ENCODE measurements at regions not wholly inside any gene's neighbourhood (a gene's known extent, or its start where the extent isn't known, plus 50 kb on each side); places are given as distances from the start of the nearest gene placed in this dataset.

DNA sequence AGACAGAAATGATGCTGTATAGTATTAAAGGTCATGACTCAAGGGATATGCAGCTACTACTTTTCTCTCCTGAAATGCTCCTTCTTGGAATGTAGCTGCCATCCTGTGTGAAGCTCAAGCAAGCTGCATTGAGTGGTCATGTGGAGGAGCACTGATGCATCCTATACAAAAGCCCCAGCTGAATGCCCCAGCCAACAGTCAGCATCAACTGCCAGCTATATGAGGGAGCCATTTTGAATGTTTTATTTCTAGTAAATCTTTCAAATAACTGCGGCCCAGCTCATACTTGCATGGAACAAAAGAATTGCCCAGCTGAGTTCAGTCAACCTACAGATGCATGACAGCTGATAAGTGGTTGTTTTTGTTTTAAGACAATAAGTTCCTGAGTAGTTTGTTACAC, 165.0 kb upstream of the GEMIN8 start:
- DNase-seq (ENCODE audit: extremely low spot score in 2 of 2) = no peak
- no peak for TF ChIP-seq POLR2A (IDR thresholded peaks at IDR 0.05)
- TF ChIP-seq, protein P1, sequence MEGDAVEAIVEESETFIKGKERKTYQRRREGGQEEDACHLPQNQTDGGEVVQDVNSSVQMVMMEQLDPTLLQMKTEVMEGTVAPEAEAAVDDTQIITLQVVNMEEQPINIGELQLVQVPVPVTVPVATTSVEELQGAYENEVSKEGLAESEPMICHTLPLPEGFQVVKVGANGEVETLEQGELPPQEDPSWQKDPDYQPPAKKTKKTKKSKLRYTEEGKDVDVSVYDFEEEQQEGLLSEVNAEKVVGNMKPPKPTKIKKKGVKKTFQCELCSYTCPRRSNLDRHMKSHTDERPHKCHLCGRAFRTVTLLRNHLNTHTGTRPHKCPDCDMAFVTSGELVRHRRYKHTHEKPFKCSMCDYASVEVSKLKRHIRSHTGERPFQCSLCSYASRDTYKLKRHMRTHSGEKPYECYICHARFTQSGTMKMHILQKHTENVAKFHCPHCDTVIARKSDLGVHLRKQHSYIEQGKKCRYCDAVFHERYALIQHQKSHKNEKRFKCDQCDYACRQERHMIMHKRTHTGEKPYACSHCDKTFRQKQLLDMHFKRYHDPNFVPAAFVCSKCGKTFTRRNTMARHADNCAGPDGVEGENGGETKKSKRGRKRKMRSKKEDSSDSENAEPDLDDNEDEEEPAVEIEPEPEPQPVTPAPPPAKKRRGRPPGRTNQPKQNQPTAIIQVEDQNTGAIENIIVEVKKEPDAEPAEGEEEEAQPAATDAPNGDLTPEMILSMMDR (IDR thresholded peaks at IDR 0.05) = no peak
- TF ChIP-seq POLR2AphosphoS5 (IDR thresholded peaks at IDR 0.05; ENCODE audit: insufficient read depth in 1 of 2, low read depth in 1 of 2) = no peak
- no peak overlapping the region for H3K4me3 ChIP-seq
- H3K9me3 ChIP-seq = no peaks in the 10 kb centered on the region
- H3K27ac ChIP-seq = no peak overlapping the region
- no peaks in the 10 kb centered on the region for H3K27me3 ChIP-seq
- no peaks in the 10 kb centered on the region for H3K4me1 ChIP-seq
- intact Hi-C loops (cut with DNase I) = no loop called here
- H3K36me3 ChIP-seq = no peaks in the 10 kb centered on the region

DNA sequence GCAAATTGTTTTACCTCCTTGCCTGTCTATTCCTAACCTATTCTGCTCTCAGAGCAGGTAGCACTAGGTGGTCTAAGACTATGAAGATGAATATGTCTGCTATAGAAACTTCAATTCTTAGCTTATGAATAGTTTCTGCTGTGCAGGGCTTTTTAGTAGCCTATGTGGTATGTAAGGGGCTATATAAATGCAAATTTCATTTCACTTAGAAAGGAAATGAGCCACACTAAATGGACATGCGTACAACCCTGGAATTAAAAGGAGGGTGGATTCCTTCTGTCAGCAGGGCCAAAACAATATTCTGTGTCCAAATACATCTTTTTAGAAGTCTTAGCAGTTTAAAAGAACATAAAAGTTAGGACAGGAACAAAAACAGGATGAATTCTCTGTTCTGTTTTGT, 163.9 kb upstream of the GEMIN8 start:
- no peaks in the 10 kb centered on the region for H3K9me3 ChIP-seq
- no peak overlapping the region for H3K4me3 ChIP-seq
- intact Hi-C loops (cut with DNase I) = no loop called here
- H3K27me3 ChIP-seq = no peaks in the 10 kb centered on the region
- no peak overlapping the region for H3K27ac ChIP-seq
- no peak for DNase-seq (ENCODE audit: extremely low spot score in 2 of 2)
- no peaks in the 10 kb centered on the region for H3K36me3 ChIP-seq
- TF ChIP-seq, protein P1 (IDR thresholded peaks at IDR 0.05) = no peak
- TF ChIP-seq POLR2A (IDR thresholded peaks at IDR 0.05) (no peak), POLR2AphosphoS5 (IDR thresholded peaks at IDR 0.05; ENCODE audit: insufficient read depth in 1 of 2, low read depth in 1 of 2) (no peak)
- no peaks in the 10 kb centered on the region for H3K4me1 ChIP-seq

- H3K9me3 ChIP-seq = no peaks in the 10 kb centered on the region
- DNase-seq (ENCODE audit: extremely low spot score in 2 of 2) = no peak
- intact Hi-C loops (cut with DNase I) = no loop called here
- no peak overlapping the region for H3K4me3 ChIP-seq
- H3K4me1 ChIP-seq = no peaks in the 10 kb centered on the region
- H3K27me3 ChIP-seq = no peaks in the 10 kb centered on the region
- H3K36me3 ChIP-seq = no peaks in the 10 kb centered on the region
- no peak overlapping the region for H3K27ac ChIP-seq
- no peak for TF ChIP-seq POLR2AphosphoS5 (IDR thresholded peaks at IDR 0.05; ENCODE audit: insufficient read depth in 1 of 2, low read depth in 1 of 2)
- no peak for TF ChIP-seq POLR2A (IDR thresholded peaks at IDR 0.05)
- TF ChIP-seq, protein P1 (IDR thresholded peaks at IDR 0.05) = no peak
Measured at GRCh38 chrX:14173873-14174272, 144.2 kb upstream of the GEMIN8 start.

DNA sequence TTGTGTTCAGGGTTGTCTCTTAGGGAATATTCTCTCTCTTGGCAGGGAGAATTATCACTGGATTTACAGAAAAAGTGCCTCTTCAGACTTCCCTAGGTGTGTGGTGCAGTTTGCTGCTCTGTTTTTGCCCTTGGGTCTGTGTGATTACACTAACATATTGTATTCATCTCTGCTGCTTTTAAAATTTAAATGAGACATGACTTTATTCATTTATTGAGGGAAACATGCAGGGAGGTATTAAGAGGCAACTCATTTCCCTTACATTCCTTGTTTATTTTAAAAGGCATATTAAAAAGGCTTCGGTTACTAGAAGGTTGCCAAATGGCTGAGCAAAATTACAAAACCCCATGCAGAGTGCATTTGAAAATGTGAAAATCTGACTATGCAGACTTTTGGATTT, 135.1 kb upstream of the GEMIN8 start:
- H3K4me1 ChIP-seq = no peaks in the 10 kb centered on the region
- TF ChIP-seq, protein P1 (IDR thresholded peaks at IDR 0.05) = no peak
- TF ChIP-seq POLR2A (IDR thresholded peaks at IDR 0.05) (no peak), POLR2AphosphoS5 (IDR thresholded peaks at IDR 0.05; ENCODE audit: insufficient read depth in 1 of 2, low read depth in 1 of 2) (no peak)
- no peaks in the 10 kb centered on the region for H3K27me3 ChIP-seq
- no peak overlapping the region for H3K27ac ChIP-seq
- intact Hi-C loops (cut with DNase I) = no loop called here
- no peak for DNase-seq (ENCODE audit: extremely low spot score in 2 of 2)
- peaks cover 3% of the 10 kb centered on the region for H3K9me3 ChIP-seq
- H3K36me3 ChIP-seq = no peaks in the 10 kb centered on the region
- no peak overlapping the region for H3K4me3 ChIP-seq

GRCh38 chrX:14125462-14125861, 95.8 kb upstream of the GEMIN8 start:
- no peak for DNase-seq (ENCODE audit: extremely low spot score in 2 of 2)
- Histone ChIP-seq H3K4me3 (no peak overlapping the region), H3K27me3 (no peaks in the 10 kb centered on the region), H3K36me3 (no peaks in the 10 kb centered on the region), H3K9me3 (no peaks in the 10 kb centered on the region), H3K4me1 (no peaks in the 10 kb centered on the region), H3K27ac (no peak overlapping the region)
- intact Hi-C loops (cut with DNase I) = no loop called here
- no peak for TF ChIP-seq POLR2A (IDR thresholded peaks at IDR 0.05)
- TF ChIP-seq, protein P1 (IDR thresholded peaks at IDR 0.05) = no peak
- no peak for TF ChIP-seq POLR2AphosphoS5 (IDR thresholded peaks at IDR 0.05; ENCODE audit: insufficient read depth in 1 of 2, low read depth in 1 of 2)

Data from vagina (tissue), 2 donors.